ENCODE measurements at regions not wholly inside any gene's neighbourhood (a gene's known extent, or its start where the extent isn't known, plus 50 kb on each side); places are given as distances from the start of the nearest gene placed in this dataset.

- TF ChIP-seq, protein P1, sequence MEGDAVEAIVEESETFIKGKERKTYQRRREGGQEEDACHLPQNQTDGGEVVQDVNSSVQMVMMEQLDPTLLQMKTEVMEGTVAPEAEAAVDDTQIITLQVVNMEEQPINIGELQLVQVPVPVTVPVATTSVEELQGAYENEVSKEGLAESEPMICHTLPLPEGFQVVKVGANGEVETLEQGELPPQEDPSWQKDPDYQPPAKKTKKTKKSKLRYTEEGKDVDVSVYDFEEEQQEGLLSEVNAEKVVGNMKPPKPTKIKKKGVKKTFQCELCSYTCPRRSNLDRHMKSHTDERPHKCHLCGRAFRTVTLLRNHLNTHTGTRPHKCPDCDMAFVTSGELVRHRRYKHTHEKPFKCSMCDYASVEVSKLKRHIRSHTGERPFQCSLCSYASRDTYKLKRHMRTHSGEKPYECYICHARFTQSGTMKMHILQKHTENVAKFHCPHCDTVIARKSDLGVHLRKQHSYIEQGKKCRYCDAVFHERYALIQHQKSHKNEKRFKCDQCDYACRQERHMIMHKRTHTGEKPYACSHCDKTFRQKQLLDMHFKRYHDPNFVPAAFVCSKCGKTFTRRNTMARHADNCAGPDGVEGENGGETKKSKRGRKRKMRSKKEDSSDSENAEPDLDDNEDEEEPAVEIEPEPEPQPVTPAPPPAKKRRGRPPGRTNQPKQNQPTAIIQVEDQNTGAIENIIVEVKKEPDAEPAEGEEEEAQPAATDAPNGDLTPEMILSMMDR (IDR thresholded peaks at IDR 0.05; ENCODE audit: low read length), result no peak
- no peak for TF ChIP-seq EZH2 (optimal IDR thresholded peaks at IDR 0.05; ENCODE audit: low read depth, low read length)
- no peak for TF ChIP-seq EZH2phosphoT487 (IDR thresholded peaks at IDR 0.05; ENCODE audit: low read length)
Observed at GRCh38 chr10:131698232-131698631, 202.6 kb upstream of the PPP2R2D start.

Data from MM.1S (cell line).